Osteoblast (primary cell): ENCODE measurements at regions not wholly inside any gene's neighbourhood (a gene's known extent, or its start where the extent isn't known, plus 50 kb on each side); places are given as distances from the start of the nearest gene placed in this dataset.

Source experiments
- DNase-seq: peaks from one replicate; pipeline ENCODE4 v3.0.0; 2011; ENCODE audit warnings: low spot score, mixed read lengths; ENCODE audit not compliant: insufficient read length; ENCODE audit errors: missing footprints
- H2AFZ ChIP-seq: 2 replicates; pipeline ENCODE4 v1.6.0; 2011; ENCODE audit warnings: mild to moderate bottlenecking, low read length
- H3K27ac ChIP-seq: 2 replicates; pipeline ENCODE4 v1.5.1; 2011; ENCODE audit warnings: mild to moderate bottlenecking, low read depth, low read length, moderate library complexity
- H3K27me3 ChIP-seq: 2 replicates; pipeline ENCODE4 v1.6.0; 2012; ENCODE audit warnings: mild to moderate bottlenecking, control low read depth, inconsistent platforms, low read length, moderate library complexity; ENCODE audit not compliant: insufficient read depth
- H3K36me3 ChIP-seq: 2 replicates; pipeline ENCODE4 v1.5.1; 2011; ENCODE audit warnings: mild to moderate bottlenecking, low read length, control low read depth, moderate library complexity; ENCODE audit not compliant: insufficient read depth
- H3K4me1 ChIP-seq: 2 replicates; pipeline ENCODE4 v1.5.1; 2011; ENCODE audit warnings: mild to moderate bottlenecking, low read length, control low read depth, moderate library complexity; ENCODE audit not compliant: insufficient read depth
- H3K4me2 ChIP-seq: 2 replicates; pipeline ENCODE4 v1.6.0; 2011; ENCODE audit warnings: mild to moderate bottlenecking, low read length; ENCODE audit not compliant: insufficient read depth
- H3K4me3 ChIP-seq: fragments of 200-600 bp; sonication (generic); 3 replicates; pipeline ENCODE4 v1.5.1; 2012; ENCODE audit warnings: mild to moderate bottlenecking, low read length, inconsistent platforms; ENCODE audit not compliant: insufficient read depth
- H3K79me2 ChIP-seq: 2 replicates; pipeline ENCODE4 v1.6.0; 2012; ENCODE audit warnings: mild to moderate bottlenecking, low read length, control low read depth, inconsistent platforms; ENCODE audit not compliant: insufficient read depth
- H3K9me3 ChIP-seq: 2 replicates; pipeline ENCODE4 v1.5.1; 2011; ENCODE audit warnings: low read depth, low read length, control low read depth
- H4K20me1 ChIP-seq: 2 replicates; pipeline ENCODE4 v1.6.0; 2012; ENCODE audit warnings: mild to moderate bottlenecking, low read length, control low read depth; ENCODE audit not compliant: insufficient read depth
- TF ChIP-seq, protein P1 (sequence below): IDR thresholded peaks from 2 replicates; pipeline ENCODE4 v1.5.1; 2011; ENCODE audit warnings: mild to moderate bottlenecking, low read depth, low read length, moderate library complexity; ENCODE audit errors: extremely low read depth

DNA sequence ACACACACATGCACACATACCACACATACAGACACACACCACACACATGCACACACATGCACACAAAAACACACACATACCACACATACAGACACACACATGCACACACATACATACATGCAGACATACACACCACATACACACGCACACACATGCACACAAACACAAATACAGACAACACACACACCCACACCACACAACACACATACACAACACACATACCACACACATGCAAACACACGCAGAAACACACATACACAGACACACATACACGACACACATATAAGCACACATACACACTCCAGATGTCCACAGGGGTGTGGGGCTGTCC, 60.1 kb upstream of the PPP2R2D start:
- H3K27me3 ChIP-seq: no peaks in the 10 kb centered on the region
- H3K79me2 ChIP-seq: no peaks in the 10 kb centered on the region
- no peaks in the 10 kb centered on the region for H3K4me1 ChIP-seq
- no peak overlapping the region for H3K4me2 ChIP-seq
- H3K27ac ChIP-seq: no peak overlapping the region
- H3K36me3 ChIP-seq: no peaks in the 10 kb centered on the region
- TF ChIP-seq, protein P1, sequence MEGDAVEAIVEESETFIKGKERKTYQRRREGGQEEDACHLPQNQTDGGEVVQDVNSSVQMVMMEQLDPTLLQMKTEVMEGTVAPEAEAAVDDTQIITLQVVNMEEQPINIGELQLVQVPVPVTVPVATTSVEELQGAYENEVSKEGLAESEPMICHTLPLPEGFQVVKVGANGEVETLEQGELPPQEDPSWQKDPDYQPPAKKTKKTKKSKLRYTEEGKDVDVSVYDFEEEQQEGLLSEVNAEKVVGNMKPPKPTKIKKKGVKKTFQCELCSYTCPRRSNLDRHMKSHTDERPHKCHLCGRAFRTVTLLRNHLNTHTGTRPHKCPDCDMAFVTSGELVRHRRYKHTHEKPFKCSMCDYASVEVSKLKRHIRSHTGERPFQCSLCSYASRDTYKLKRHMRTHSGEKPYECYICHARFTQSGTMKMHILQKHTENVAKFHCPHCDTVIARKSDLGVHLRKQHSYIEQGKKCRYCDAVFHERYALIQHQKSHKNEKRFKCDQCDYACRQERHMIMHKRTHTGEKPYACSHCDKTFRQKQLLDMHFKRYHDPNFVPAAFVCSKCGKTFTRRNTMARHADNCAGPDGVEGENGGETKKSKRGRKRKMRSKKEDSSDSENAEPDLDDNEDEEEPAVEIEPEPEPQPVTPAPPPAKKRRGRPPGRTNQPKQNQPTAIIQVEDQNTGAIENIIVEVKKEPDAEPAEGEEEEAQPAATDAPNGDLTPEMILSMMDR: no peak
- H3K4me3 ChIP-seq: no peak overlapping the region
- H4K20me1 ChIP-seq: no peaks in the 10 kb centered on the region
- no peaks in the 10 kb centered on the region for H3K9me3 ChIP-seq
- H2AFZ ChIP-seq: no peak overlapping the region
- no peak for DNase-seq

DNA sequence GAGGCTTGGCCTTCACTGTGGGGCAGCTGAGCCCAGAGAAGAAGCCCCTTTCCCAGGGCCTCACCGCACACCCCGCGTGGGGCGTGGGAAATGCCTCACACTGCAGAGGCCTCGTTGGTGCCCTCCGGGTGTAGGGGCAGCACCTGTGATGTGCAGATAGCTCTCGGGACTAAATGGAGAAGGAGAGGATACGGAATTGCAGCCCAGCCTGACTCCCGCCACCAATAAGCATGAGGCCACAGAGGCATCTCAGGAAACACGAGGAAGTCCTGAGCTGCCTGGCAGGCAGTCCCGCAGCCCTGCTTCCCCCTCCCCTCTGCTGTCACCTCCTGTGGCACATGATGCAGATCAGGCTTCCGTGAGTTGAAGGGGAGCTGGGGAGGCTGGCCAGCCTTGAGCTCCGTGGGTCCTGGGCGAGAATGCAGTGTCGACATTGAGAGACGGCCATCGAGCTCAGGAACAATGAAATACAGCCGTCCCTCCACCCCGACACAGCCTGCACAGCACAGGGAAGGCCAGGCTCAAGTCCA, 59.6 kb upstream of the PPP2R2D start:
- H3K9me3 ChIP-seq: no peaks in the 10 kb centered on the region
- no peaks in the 10 kb centered on the region for H3K36me3 ChIP-seq
- DNase-seq: peak; percentile 49
- H3K4me3 ChIP-seq: no peak overlapping the region
- H4K20me1 ChIP-seq: no peaks in the 10 kb centered on the region
- H3K4me1 ChIP-seq: no peaks in the 10 kb centered on the region
- TF ChIP-seq, protein P1: no peak
- H2AFZ ChIP-seq: no peak overlapping the region
- H3K4me2 ChIP-seq: no peak overlapping the region
- no peak overlapping the region for H3K27ac ChIP-seq
- no peaks in the 10 kb centered on the region for H3K79me2 ChIP-seq
- no peaks in the 10 kb centered on the region for H3K27me3 ChIP-seq

DNA sequence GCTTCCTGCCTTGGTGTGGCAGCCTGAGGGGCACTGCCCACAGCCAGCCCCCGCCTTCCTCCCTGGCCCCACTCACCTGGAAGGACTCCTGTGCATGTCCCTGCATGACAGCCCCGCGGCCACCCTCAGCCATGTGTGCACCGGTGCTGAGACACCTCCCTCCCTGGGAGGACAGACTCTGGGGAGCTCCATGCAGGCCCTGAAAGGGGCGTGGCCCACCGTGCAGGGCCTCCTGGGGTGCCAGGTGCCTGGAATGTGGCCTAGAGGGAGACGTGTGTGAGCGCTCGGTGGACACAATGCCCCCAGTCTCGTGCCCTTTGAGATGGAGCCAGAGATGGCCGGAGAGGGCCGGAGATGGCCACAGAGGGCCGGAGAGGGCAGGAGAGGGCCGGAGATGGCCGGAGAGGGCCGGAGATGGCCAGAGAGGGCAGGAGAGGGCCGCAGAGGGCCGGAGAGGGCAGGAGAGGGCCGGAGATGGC, 59.1 kb upstream of the PPP2R2D start:
- H3K4me3 ChIP-seq: no peak overlapping the region
- H3K9me3 ChIP-seq: no peaks in the 10 kb centered on the region
- no peak overlapping the region for H2AFZ ChIP-seq
- H3K4me2 ChIP-seq: no peak overlapping the region
- no peaks in the 10 kb centered on the region for H3K79me2 ChIP-seq
- TF ChIP-seq, protein P1: no peak
- H3K36me3 ChIP-seq: no peaks in the 10 kb centered on the region
- H3K4me1 ChIP-seq: no peaks in the 10 kb centered on the region
- H3K27ac ChIP-seq: no peak overlapping the region
- no peaks in the 10 kb centered on the region for H4K20me1 ChIP-seq
- no peaks in the 10 kb centered on the region for H3K27me3 ChIP-seq
- DNase-seq: peak; percentile 71

DNA sequence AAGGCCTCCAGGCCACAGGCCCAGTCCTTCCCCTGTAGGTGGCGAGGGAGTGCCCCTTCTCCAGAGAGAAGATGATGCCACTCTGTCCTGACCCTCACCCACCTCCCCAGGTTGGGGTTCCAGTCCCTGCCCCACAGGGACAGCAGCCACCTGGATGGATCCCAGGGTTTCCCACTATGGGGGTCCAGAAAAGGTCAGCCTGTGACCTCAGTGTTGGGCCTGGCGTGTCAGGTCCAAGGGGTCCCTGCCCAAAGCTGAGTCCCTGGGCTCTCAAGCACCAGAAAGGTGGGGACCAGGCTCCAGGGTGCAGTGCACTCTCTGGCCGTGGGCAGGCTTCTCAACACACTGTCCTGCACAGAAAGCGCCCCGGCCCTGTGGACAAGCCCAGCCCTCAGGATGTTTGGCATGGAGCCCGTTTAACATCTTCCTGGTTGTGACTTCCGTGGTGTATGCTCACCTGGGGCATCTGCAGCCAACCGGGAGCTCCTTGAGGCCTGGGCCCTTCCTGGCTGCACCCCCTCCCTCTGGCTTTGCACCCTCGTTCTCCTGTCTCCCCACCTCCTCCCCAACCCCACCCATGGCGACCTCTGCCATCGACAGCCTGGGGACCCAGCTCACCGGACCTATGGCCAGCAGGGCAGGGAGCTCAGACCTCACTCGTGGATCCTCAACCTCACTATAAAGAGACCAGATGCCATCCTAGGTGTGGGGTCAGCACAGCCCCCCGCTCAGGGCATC, 58.3 kb upstream of the PPP2R2D start:
- Histone ChIP-seq H3K79me2 (no peaks in the 10 kb centered on the region), H3K9me3 (no peaks in the 10 kb centered on the region), H3K36me3 (no peaks in the 10 kb centered on the region), H3K4me2 (no peak overlapping the region), H2AFZ (no peak overlapping the region), H4K20me1 (no peaks in the 10 kb centered on the region), H3K27ac (no peak overlapping the region), H3K27me3 (no peaks in the 10 kb centered on the region), H3K4me3 (no peak overlapping the region), H3K4me1 (no peaks in the 10 kb centered on the region)
- TF ChIP-seq, protein P1: no peak
- peak; percentile 72 for DNase-seq
